Ovary (tissue), 7 donors: ENCODE measurements at regions not wholly inside any gene's neighbourhood (a gene's known extent, or its start where the extent isn't known, plus 50 kb on each side); places are given as distances from the start of the nearest gene placed in this dataset.

ENCODE experiments used
- DNase-seq, 5 donors: peaks; one replicate each; pipeline ENCODE4 v3.0.0-alpha.2; 2019 to 2020
- H3K27ac ChIP-seq, 2 donors: fragments of 200-600 bp; one replicate each; pipeline versions ENCODE4 v1.5.1 to v1.8.0; 2019 to 2022
- H3K27me3 ChIP-seq: fragments of 200-600 bp; one replicate; pipeline ENCODE4 v1.8.0; 2022
- H3K36me3 ChIP-seq: fragments of 200-600 bp; sonication (generic); one replicate; pipeline ENCODE4 v1.5.1; 2019
- H3K4me1 ChIP-seq: one replicate; pipeline ENCODE4 v1.8.1; 2013; ENCODE audit warnings: mild to moderate bottlenecking, moderate library complexity; ENCODE audit not compliant: insufficient read depth
- H3K4me3 ChIP-seq: fragments of 200-600 bp; sonication (generic); one replicate; pipeline ENCODE4 v1.5.1; 2017
- H3K9me3 ChIP-seq, 2 donors: fragments of 200-600 bp in 1 of 2; sonication (generic) in 1 of 2; one replicate each; pipeline versions ENCODE4 v1.5.1 to v1.8.1; 2013 to 2019; ENCODE audit warnings: mild to moderate bottlenecking in 1 of 2, moderate library complexity in 1 of 2
- CTCF ChIP-seq, 3 donors: fragments of 450-650 bp in 2 of 3; fragments of 200-600 bp in 1 of 3; IDR thresholded peaks; one replicate each; pipeline versions ENCODE4 v1.5.1 to v1.8.0; 2016 to 2022; ENCODE audit warnings: antibody characterized with exemption in 3 of 3, mild to moderate bottlenecking in 1 of 3
- EP300 ChIP-seq: sonication (generic); formaldehyde crosslinking; IDR thresholded peaks from one replicate; pipeline ENCODE4 v1.6.1; 2017; ENCODE audit warnings: antibody characterized with exemption
- POLR2A ChIP-seq: fragments of 450-650 bp; IDR thresholded peaks from one replicate; pipeline ENCODE4 v1.6.1; 2017; ENCODE audit warnings: antibody characterized with exemption, mild to moderate bottlenecking, moderate library complexity
- WGBS, 3 donors: extraction: QIAGEN DNeasy Blood & Tissue Kit in 1 of 3; methylation state at CpG; one replicate each; pipeline versions ENCODE4 v1.1.5 to v1.1.7; 2013 to 2017; 5-methylcytosine and 5-hydroxymethylcytosine counted together
- intact Hi-C, 4 donors: fragments of 100-400 bp; cut with DNase I; formaldehyde crosslinking; loops; one replicate each; pipeline versions ENCODE4 v1.11.0 to v1.15.1; 2022 to 2023
- donor health status: DM: no; HTN: no; CAD: no; lungs with moderate emphysema.
- donor health status: DM: no; HTN: no; CAD: no.
- donor health status: Bipolar disorder and iron deficiency.
- donor health status: DM: no; HTN: no; CAD: no.
- donor health status: DM: yes; HTN: yes; CAD: no.

DNA sequence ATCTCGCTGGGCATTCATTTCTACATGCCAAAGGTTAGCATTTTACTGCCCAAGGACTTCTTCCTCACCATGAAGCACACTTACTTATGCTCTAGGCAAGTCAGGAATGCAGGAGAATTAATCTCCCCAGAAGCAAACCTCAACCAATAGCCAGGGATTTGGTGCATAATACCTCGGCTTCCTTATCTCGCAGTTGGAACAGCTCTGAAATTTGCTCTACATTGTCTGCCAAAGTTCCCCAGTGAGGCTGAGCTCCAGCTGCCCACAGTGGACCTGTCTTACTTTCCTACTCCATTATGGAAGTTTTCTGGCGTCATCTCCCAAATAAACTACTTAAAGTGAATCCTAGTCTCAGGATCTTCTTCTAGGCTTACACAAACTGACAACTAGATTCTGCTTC lies 57.6 kb upstream of the PPM1J start:
- Histone ChIP-seq H3K4me1 (no peaks in the 10 kb centered on the region), H3K27me3 (no peaks in the 10 kb centered on the region), H3K27ac (no peak overlapping the region), H3K4me3 (no peak overlapping the region), H3K9me3 (no peaks in the 10 kb centered on the region), H3K36me3 (no peaks in the 10 kb centered on the region)
- intact Hi-C loops: no loop called here
- 22 to 27% (median 26%) methylated on average over 4 of the region's 4 CpGs for WGBS, 3 donors
- TF ChIP-seq POLR2A: no peak
- TF ChIP-seq EP300: no peak
- TF ChIP-seq CTCF (IDR thresholded peaks at IDR 0.05): no peak
- DNase-seq: no peak

DNA sequence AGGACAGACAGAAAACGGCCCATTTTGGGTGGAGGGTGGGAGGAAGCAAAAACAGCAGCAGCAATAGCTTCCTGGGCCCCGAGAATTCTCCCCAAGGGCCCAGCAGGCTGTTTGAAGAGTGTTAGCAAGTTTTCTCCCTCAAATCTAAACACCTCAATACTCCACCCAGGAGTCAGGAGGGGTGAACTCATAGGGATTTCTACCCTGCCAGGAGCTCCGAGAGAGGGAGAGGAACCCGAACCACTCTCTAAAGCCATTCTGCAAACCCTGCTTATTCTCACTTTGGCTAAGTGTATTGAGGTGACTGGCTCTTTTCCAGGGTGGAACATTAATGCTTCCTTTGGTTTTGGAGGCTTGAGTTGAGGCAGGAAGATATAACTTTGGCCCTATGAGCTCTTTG lies 55.6 kb upstream of the PPM1J start:
- no peaks in the 10 kb centered on the region for H3K36me3 ChIP-seq
- no peaks in the 10 kb centered on the region for H3K27me3 ChIP-seq
- 61 to 67% (median 63%) methylated on average over 4 of the region's 4 CpGs for WGBS, 3 donors
- H3K27ac ChIP-seq: no peak overlapping the region
- intact Hi-C loops: no loop called here
- no peaks in the 10 kb centered on the region for H3K9me3 ChIP-seq
- DNase-seq: no peak
- no peaks in the 10 kb centered on the region for H3K4me1 ChIP-seq
- TF ChIP-seq CTCF (IDR thresholded peaks at IDR 0.05): no peak
- no peak for TF ChIP-seq EP300
- no peak for TF ChIP-seq POLR2A
- H3K4me3 ChIP-seq: no peak overlapping the region

- DNase-seq: no peak
- intact Hi-C loops: no loop called here
- 76 to 84% (median 84%) methylated on average over 4 of the region's 4 CpGs for WGBS, 3 donors
- no peaks in the 10 kb centered on the region for H3K4me1 ChIP-seq
- no peaks in the 10 kb centered on the region for H3K9me3 ChIP-seq
- H3K36me3 ChIP-seq: no peaks in the 10 kb centered on the region
- TF ChIP-seq EP300: no peak
- TF ChIP-seq CTCF (IDR thresholded peaks at IDR 0.05): no peak
- TF ChIP-seq POLR2A: no peak
- no peak overlapping the region for H3K4me3 ChIP-seq
- no peaks in the 10 kb centered on the region for H3K27me3 ChIP-seq
- H3K27ac ChIP-seq: no peak overlapping the region
Measured at GRCh38 chr1:112769611-112770010, 54.5 kb upstream of the PPM1J start.

- Histone ChIP-seq H3K36me3 (no peaks in the 10 kb centered on the region), H3K4me3 (no peak overlapping the region), H3K9me3 (no peaks in the 10 kb centered on the region), H3K27me3 (no peaks in the 10 kb centered on the region), H3K27ac (no peak overlapping the region), H3K4me1 (no peaks in the 10 kb centered on the region)
- no peak for TF ChIP-seq CTCF (IDR thresholded peaks at IDR 0.05)
- no peak for TF ChIP-seq EP300
- TF ChIP-seq POLR2A: no peak
- 87 to 92% (median 89%) methylated on average over 3 of the region's 3 CpGs for WGBS, 3 donors
- intact Hi-C loops: no loop called here
- no peak for DNase-seq
Measured at GRCh38 chr1:112767646-112768045, 52.5 kb upstream of the PPM1J start.
